Vagina (tissue), 2 donors: ENCODE measurements at regions not wholly inside any gene's neighbourhood (a gene's known extent, or its start where the extent isn't known, plus 50 kb on each side); places are given as distances from the start of the nearest gene placed in this dataset.
"Not testable (repeated sequence)": the region's sequence is repeated elsewhere in the genome, so short reads cannot be mapped to it uniquely, and the experiment has no call there.

ENCODE experiments used
- DNase-seq, 2 donors: peaks; one replicate each; pipeline ENCODE4 v3.0.0-alpha.2; 2017; ENCODE audit errors: extremely low spot score in 2 of 2
- H3K27ac ChIP-seq: fragments of 200-600 bp; sonication (generic); one replicate; pipeline ENCODE4 v1.5.1; 2019
- H3K27me3 ChIP-seq: fragments of 200-600 bp; sonication (generic); one replicate; pipeline ENCODE4 v1.5.1; 2019
- H3K36me3 ChIP-seq, 2 donors: fragments of 200-600 bp; sonication (generic); one replicate each; pipeline ENCODE4 v1.5.1; 2017 to 2019
- H3K4me1 ChIP-seq: fragments of 200-600 bp; sonication (generic); one replicate; pipeline ENCODE4 v1.5.1; 2019
- H3K4me3 ChIP-seq, 2 donors: fragments of 200-600 bp; sonication (generic); 1 replicate in 1 of 2; 2 replicates in 1 of 2; pipeline ENCODE4 v1.5.1; 2016 to 2019
- H3K9me3 ChIP-seq: fragments of 200-600 bp; sonication (generic); one replicate; pipeline ENCODE4 v1.5.1; 2019
- POLR2A ChIP-seq, 2 donors: fragments of 450-650 bp; IDR thresholded peaks; one replicate each; pipeline ENCODE4 v1.6.1; 2017; ENCODE audit warnings: antibody characterized with exemption in 2 of 2, mild to moderate bottlenecking in 2 of 2, moderate library complexity in 2 of 2
- POLR2AphosphoS5 ChIP-seq, 2 donors: sonication (generic); formaldehyde crosslinking; IDR thresholded peaks; one replicate each; pipeline ENCODE4 v1.9.0; 2017; ENCODE audit warnings: antibody characterized with exemption in 2 of 2, mild to moderate bottlenecking in 2 of 2, low read depth in 1 of 2; ENCODE audit not compliant: insufficient read depth in 1 of 2
- intact Hi-C: fragments of 100-400 bp; cut with DNase I; formaldehyde crosslinking; loops from one replicate; pipeline ENCODE4 v1.15.1; 2023
- TF ChIP-seq, protein P1 (sequence below), 3 experiments: fragments of 450-650 bp in 2 of 3; fragments of 200-600 bp in 1 of 3; sonication (generic) in 1 of 3; IDR thresholded peaks; one replicate each; pipeline ENCODE4 v1.5.1; 2017 to 2019; ENCODE audit warnings: antibody characterized with exemption in 3 of 3, mild to moderate bottlenecking in 2 of 3, moderate library complexity in 2 of 3

DNA sequence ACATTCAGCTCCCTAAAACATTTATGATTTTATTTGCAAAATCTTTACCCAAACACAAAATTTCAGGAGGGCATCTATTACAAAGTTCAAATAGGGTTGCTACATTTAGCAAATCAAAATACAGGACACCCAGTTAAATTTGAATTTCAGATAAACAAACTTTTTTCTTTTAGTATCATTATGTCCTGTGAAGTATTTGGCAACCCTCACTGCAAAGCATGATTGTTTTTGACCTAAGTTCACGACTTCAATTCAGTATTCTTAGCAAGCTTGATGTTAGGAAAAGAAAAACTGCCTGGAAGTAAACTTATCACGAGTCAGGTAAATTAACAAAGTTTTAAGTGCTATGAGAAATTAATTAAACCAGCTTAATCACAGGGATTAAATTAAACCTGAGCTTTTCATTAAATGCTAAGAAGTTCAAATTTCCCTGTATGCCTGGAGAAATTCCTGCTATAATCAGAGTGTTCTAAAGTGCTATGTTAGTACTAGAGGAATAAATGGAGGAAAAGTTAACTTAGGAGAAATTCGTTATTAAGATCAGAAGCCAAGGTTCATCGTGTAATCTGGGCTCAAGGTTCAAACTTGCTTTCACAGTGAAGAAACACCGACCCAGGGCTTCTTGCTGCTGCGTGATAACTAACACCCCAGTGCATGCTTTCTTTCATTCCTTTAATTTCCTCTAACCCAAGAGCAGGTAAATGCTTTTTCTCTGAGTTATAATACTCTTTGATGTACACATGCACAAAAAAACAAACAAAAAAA is 298.1 kb downstream of the FOXO1 start:
- TF ChIP-seq, protein P1, sequence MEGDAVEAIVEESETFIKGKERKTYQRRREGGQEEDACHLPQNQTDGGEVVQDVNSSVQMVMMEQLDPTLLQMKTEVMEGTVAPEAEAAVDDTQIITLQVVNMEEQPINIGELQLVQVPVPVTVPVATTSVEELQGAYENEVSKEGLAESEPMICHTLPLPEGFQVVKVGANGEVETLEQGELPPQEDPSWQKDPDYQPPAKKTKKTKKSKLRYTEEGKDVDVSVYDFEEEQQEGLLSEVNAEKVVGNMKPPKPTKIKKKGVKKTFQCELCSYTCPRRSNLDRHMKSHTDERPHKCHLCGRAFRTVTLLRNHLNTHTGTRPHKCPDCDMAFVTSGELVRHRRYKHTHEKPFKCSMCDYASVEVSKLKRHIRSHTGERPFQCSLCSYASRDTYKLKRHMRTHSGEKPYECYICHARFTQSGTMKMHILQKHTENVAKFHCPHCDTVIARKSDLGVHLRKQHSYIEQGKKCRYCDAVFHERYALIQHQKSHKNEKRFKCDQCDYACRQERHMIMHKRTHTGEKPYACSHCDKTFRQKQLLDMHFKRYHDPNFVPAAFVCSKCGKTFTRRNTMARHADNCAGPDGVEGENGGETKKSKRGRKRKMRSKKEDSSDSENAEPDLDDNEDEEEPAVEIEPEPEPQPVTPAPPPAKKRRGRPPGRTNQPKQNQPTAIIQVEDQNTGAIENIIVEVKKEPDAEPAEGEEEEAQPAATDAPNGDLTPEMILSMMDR (IDR thresholded peaks at IDR 0.05): no peak
- no peak for TF ChIP-seq POLR2A (IDR thresholded peaks at IDR 0.05)
- no peak for TF ChIP-seq POLR2AphosphoS5 (IDR thresholded peaks at IDR 0.05; ENCODE audit: insufficient read depth in 1 of 2, low read depth in 1 of 2)
- Histone ChIP-seq H3K27me3 (no peaks in the 10 kb centered on the region), H3K9me3 (no peaks in the 10 kb centered on the region), H3K27ac (no peak overlapping the region), H3K4me3 (no peak overlapping the region), H3K4me1 (no peaks in the 10 kb centered on the region), H3K36me3 (no peaks in the 10 kb centered on the region)
- no peak for DNase-seq
- intact Hi-C loops: no loop called here

DNA sequence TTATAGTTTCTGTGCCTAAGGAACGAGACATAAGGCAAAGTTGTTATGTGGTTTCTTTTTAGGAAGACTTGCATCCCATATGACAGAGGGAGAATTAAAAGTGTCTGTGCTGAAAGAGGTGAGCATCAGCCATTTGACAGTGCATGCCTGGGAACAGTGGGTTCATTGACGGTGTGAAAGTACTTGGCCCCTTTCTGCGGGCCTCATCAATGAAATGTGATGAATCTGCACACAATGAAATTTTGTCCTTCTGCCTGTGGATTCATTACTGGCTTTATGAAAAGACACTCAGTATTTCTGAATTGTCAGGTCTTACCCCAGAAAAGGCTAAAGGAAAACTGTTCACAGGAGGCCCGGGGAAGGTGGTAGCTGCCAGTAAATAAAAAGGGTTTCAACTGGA is 295.8 kb downstream of the FOXO1 start:
- DNase-seq: no peak
- no peak for TF ChIP-seq POLR2AphosphoS5 (IDR thresholded peaks at IDR 0.05; ENCODE audit: insufficient read depth in 1 of 2, low read depth in 1 of 2)
- TF ChIP-seq, protein P1 (IDR thresholded peaks at IDR 0.05): no peak
- Histone ChIP-seq H3K36me3 (no peaks in the 10 kb centered on the region), H3K4me1 (no peaks in the 10 kb centered on the region), H3K27me3 (no peaks in the 10 kb centered on the region), H3K4me3 (no peak overlapping the region), H3K27ac (no peak overlapping the region), H3K9me3 (no peaks in the 10 kb centered on the region)
- intact Hi-C loops: no loop called here

DNA sequence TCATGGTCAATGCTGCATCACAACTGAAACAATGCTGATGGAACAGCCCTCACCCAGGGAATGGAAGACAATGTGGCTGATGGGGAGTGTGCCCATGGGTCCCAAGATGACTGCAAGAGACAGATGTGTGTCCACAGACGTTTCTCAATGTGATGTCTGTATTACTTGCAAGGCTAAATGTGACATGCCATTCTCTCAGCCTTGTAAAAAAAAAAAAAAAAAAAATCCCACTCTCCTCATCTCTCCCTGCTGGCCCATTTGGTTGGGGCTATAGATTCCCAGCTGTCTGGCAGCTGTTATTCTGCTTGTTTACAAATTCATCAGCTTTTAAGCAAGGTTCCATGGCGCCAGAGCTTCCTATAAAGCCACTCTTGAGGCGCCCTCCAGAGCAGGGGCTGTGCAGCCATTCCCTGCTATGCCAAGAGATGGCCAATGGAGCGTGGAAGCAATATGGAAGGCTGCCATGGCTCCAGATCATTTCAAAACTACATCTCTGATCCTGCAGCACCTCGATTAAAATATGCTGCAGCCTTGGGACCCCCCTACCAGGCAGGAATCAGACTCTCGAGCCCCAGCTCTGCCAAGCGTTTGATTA is 294.8 kb downstream of the FOXO1 start:
- H3K27ac ChIP-seq: no peak overlapping the region
- no peak for DNase-seq
- H3K4me3 ChIP-seq: no peak overlapping the region
- TF ChIP-seq POLR2A (IDR thresholded peaks at IDR 0.05): no peak
- TF ChIP-seq POLR2AphosphoS5 (IDR thresholded peaks at IDR 0.05; ENCODE audit: insufficient read depth in 1 of 2, low read depth in 1 of 2): no peak
- TF ChIP-seq, protein P1 (IDR thresholded peaks at IDR 0.05): no peak
- no peaks in the 10 kb centered on the region for H3K27me3 ChIP-seq
- H3K36me3 ChIP-seq: no peaks in the 10 kb centered on the region
- no peaks in the 10 kb centered on the region for H3K4me1 ChIP-seq
- no peaks in the 10 kb centered on the region for H3K9me3 ChIP-seq
- intact Hi-C loops: no loop called here

DNA sequence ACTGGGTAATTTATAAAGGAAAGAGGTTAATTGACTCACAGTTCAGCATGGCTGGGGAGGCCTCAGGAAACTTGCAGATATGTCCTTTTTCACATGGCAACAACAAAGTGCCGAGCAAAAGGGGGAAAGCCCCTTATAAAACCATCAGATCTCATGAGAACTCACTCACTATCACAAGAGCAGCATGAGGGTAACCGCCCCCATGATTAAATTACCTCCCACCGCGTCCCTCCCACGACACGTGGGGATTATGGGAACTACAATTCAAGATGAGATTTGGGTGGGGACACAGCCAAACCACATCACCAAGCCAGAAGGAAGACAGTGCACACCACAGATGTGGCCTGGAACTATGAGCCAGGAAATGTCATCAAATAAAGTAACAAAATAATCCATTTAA is 292.8 kb downstream of the FOXO1 start:
- intact Hi-C loops, H3K27me3 ChIP-seq, H3K36me3 ChIP-seq, DNase-seq, H3K27ac ChIP-seq, H3K9me3 ChIP-seq, H3K4me3 ChIP-seq: not testable (repeated sequence)
- H3K4me1 ChIP-seq: peaks cover 12% of the 10 kb centered on the region

DNA sequence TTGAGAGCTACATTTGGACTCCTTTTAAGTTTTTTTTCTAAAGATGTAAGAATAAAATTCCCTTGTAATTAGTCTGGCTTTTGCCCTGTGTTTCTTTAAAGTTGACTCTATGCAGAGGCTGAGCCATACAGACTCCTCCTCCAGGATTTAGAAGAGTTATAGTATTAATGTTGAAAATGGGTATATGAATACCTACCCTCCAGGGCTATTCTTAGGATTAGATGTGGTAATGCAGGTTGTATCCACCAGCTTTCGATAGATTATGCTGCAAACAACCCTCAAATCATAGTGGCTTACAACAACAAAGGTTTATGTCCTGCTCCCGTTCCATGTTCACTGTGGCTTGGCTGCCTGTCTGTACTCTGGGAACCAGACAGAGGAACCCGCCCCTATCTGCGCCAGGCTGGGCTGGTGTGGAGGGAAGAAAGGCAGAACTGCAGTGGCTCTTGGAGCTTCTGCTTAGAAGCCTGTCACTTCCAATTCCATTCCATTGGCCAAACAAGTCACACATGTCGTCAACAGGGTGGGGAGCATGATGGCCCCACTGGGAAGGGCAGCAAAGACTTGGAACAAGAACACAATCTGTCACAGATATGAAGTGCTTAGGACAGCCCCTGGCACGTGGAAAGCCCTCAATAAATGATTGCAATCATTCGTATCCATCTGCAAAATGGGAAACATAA is 290.8 kb downstream of the FOXO1 start:
- TF ChIP-seq, protein P1 (IDR thresholded peaks at IDR 0.05): no peak
- TF ChIP-seq POLR2AphosphoS5 (IDR thresholded peaks at IDR 0.05; ENCODE audit: insufficient read depth in 1 of 2, low read depth in 1 of 2) (no peak), POLR2A (IDR thresholded peaks at IDR 0.05) (no peak)
- Histone ChIP-seq H3K27ac (no peak overlapping the region), H3K27me3 (no peaks in the 10 kb centered on the region), H3K4me3 (no peak overlapping the region), H3K36me3 (no peaks in the 10 kb centered on the region), H3K4me1 (peaks cover 12% of the 10 kb centered on the region), H3K9me3 (no peaks in the 10 kb centered on the region)
- intact Hi-C loops: no loop called here
- peak in 1 of 2 donors; percentile 67 for DNase-seq
